Skeletal muscle tissue (tissue), 3 donors: ENCODE measurements at regions not wholly inside any gene's neighbourhood (a gene's known extent, or its start where the extent isn't known, plus 50 kb on each side); places are given as distances from the start of the nearest gene placed in this dataset.

Experiments
- H3K27ac ChIP-seq: one replicate; pipeline ENCODE4 v1.7.0; 2013; ENCODE audit warnings: mild to moderate bottlenecking, low read depth, low read length, inconsistent platforms
- H3K27me3 ChIP-seq, 3 donors: one replicate each; pipeline ENCODE4 v1.7.0; 2013; ENCODE audit warnings: low read length in 3 of 3; ENCODE audit not compliant: control insufficient read depth in 3 of 3, insufficient read depth in 3 of 3
- H3K36me3 ChIP-seq, 3 donors: one replicate each; pipeline ENCODE4 v1.7.0; 2013; ENCODE audit warnings: low read length in 3 of 3; ENCODE audit not compliant: control insufficient read depth in 3 of 3, insufficient read depth in 3 of 3
- H3K4me1 ChIP-seq, 3 donors: one replicate each; pipeline ENCODE4 v1.7.0; 2013; ENCODE audit warnings: low read length in 3 of 3, mild to moderate bottlenecking in 3 of 3; ENCODE audit not compliant: control insufficient read depth in 3 of 3, insufficient read depth in 3 of 3
- H3K4me3 ChIP-seq, 3 donors: one replicate each; pipeline ENCODE4 v1.7.0; 2013; ENCODE audit warnings: low read length in 3 of 3
- H3K9ac ChIP-seq, 3 donors: one replicate each; pipeline ENCODE4 v1.7.0; 2013; ENCODE audit warnings: low read length in 3 of 3, mild to moderate bottlenecking in 3 of 3, moderate library complexity in 2 of 3, low read depth in 1 of 3
- H3K9me3 ChIP-seq, 3 donors: one replicate each; pipeline ENCODE4 v1.7.0; 2013; ENCODE audit warnings: low read length in 3 of 3; ENCODE audit not compliant: control insufficient read depth in 3 of 3
- donor health status: Osteomylitis.

DNA sequence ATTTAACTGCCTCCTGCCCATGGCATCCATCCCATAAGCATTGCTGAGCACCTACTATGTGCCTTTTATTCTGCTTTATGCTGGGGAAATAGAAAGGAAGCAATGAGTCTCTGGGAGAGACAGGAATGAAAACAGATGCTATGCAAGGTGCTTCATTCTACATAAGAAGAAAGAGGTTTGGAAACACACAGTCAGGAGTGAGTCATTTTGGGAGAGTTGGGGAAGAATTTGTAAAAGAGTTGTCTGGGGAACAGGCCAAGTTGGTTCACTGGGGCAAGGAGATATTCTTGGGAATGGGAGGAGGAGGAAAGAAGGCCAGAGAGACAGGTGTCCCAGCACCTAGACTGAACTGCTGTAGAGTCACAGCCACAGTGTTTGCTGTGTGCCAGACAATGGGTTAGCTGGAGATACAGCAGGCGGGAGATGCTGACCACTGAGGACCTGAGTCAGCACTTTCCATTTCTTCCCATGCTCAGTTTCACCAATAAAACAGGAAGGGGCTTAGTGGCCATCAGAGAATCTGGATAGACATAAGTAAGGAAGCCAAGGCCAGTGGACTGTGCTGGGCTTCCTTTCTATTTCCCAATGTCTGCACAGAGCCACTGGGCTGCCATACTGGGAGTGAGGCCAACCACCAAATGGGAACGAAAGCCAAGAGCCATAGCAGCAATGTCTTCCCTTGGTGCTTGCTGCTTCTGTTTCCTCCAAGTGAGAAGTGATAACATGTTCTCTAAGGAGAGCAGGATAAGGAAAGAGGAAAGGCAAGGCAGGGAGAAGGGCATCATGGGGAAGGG, 187.7 kb upstream of the USP24 start:
- Histone ChIP-seq H3K4me3 (no peak overlapping the region), H3K9me3 (no peaks in the 10 kb centered on the region), H3K27me3 (peaks cover 0 to 2% (median 0%) of the 10 kb centered on the region in 3 donors), H3K9ac (no peak overlapping the region), H3K4me1 (no peaks in the 10 kb centered on the region), H3K36me3 (no peaks in the 10 kb centered on the region), H3K27ac (no peak overlapping the region)

- H3K9ac ChIP-seq, result no peak overlapping the region
- no peak overlapping the region for H3K27ac ChIP-seq
- H3K9me3 ChIP-seq, result no peaks in the 10 kb centered on the region
- no peak overlapping the region for H3K4me3 ChIP-seq
- no peaks in the 10 kb centered on the region for H3K4me1 ChIP-seq
- H3K27me3 ChIP-seq, result peaks cover 0 to 2% (median 0%) of the 10 kb centered on the region in 3 donors
- no peaks in the 10 kb centered on the region for H3K36me3 ChIP-seq
These were observed 187.0 kb upstream of the USP24 start for GRCh38 chr1:55402142-55402541.

GRCh38 chr1:55400508-55400907, 185.3 kb upstream of the USP24 start:
- Histone ChIP-seq H3K27me3 (peaks cover 0 to 2% (median 0%) of the 10 kb centered on the region in 3 donors), H3K36me3 (no peaks in the 10 kb centered on the region), H3K9ac (no peak overlapping the region), H3K27ac (no peak overlapping the region), H3K9me3 (no peaks in the 10 kb centered on the region), H3K4me3 (no peak overlapping the region), H3K4me1 (no peaks in the 10 kb centered on the region)

GRCh38 chr1:55399346-55399745, 184.2 kb upstream of the USP24 start:
- no peak overlapping the region for H3K4me3 ChIP-seq
- no peaks in the 10 kb centered on the region for H3K36me3 ChIP-seq
- H3K27me3 ChIP-seq, result peaks cover 0 to 2% (median 0%) of the 10 kb centered on the region in 3 donors
- H3K9me3 ChIP-seq, result no peaks in the 10 kb centered on the region
- no peak overlapping the region for H3K9ac ChIP-seq
- H3K4me1 ChIP-seq, result no peaks in the 10 kb centered on the region
- H3K27ac ChIP-seq, result no peak overlapping the region

- H3K36me3 ChIP-seq, result no peaks in the 10 kb centered on the region
- H3K27ac ChIP-seq, result no peak overlapping the region
- no peaks in the 10 kb centered on the region for H3K4me1 ChIP-seq
- H3K9ac ChIP-seq, result no peak overlapping the region
- H3K4me3 ChIP-seq, result no peak overlapping the region
- no peaks in the 10 kb centered on the region for H3K9me3 ChIP-seq
- H3K27me3 ChIP-seq, result peaks cover 0 to 2% (median 0%) of the 10 kb centered on the region in 3 donors
These were observed 181.3 kb upstream of the USP24 start for GRCh38 chr1:55396381-55396891.

- H3K9ac ChIP-seq, result no peak overlapping the region
- no peaks in the 10 kb centered on the region for H3K9me3 ChIP-seq
- no peak overlapping the region for H3K4me3 ChIP-seq
- no peaks in the 10 kb centered on the region for H3K27me3 ChIP-seq
- no peaks in the 10 kb centered on the region for H3K4me1 ChIP-seq
- H3K36me3 ChIP-seq, result no peaks in the 10 kb centered on the region
- no peak overlapping the region for H3K27ac ChIP-seq
These were observed 173.8 kb upstream of the USP24 start for GRCh38 chr1:55388960-55389359.

GRCh38 chr1:55387145-55387544, 172.0 kb upstream of the USP24 start:
- no peaks in the 10 kb centered on the region for H3K4me1 ChIP-seq
- no peaks in the 10 kb centered on the region for H3K36me3 ChIP-seq
- no peak overlapping the region for H3K4me3 ChIP-seq
- H3K27me3 ChIP-seq, result no peaks in the 10 kb centered on the region
- H3K9me3 ChIP-seq, result no peaks in the 10 kb centered on the region
- no peak overlapping the region for H3K27ac ChIP-seq
- no peak overlapping the region for H3K9ac ChIP-seq

- no peaks in the 10 kb centered on the region for H3K36me3 ChIP-seq
- H3K27ac ChIP-seq, result no peak overlapping the region
- no peaks in the 10 kb centered on the region for H3K4me1 ChIP-seq
- no peaks in the 10 kb centered on the region for H3K27me3 ChIP-seq
- H3K9me3 ChIP-seq, result no peaks in the 10 kb centered on the region
- H3K9ac ChIP-seq, result no peak overlapping the region
- no peak overlapping the region for H3K4me3 ChIP-seq
These were observed 171.3 kb upstream of the USP24 start for GRCh38 chr1:55386456-55386855.

DNA sequence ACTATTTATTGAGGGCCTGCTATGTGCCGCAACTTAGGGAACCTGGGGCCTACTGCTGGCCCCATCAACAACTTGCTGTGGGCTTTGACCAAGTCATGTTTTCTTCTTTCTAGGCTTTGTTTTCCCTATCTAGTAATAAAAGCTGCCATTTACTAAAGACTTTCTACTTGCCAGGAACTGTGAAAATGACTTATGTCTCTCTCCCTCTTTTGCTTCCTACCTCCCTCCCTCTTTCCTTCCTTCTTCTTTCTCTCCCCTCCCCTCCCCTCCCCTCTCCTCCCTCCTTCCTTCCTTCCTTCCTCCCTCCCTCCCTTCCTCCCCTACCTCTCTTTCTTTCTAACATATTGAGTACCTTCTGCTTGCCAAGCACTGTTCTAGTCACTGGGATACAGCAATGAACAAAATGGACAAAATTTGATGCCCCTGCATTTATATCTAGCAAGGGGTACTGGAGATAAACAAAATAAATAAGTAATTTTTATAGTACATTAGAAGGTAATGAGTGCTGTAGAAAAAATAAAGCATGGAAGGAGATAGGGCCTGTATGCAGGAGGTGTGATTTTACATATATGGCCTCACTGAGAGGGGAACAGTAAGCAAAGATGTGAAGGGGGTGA, 170.3 kb upstream of the USP24 start:
- H3K36me3 ChIP-seq, result no peaks in the 10 kb centered on the region
- H3K4me1 ChIP-seq, result no peaks in the 10 kb centered on the region
- H3K4me3 ChIP-seq, result no peak overlapping the region
- H3K27me3 ChIP-seq, result no peaks in the 10 kb centered on the region
- H3K9me3 ChIP-seq, result no peaks in the 10 kb centered on the region
- no peak overlapping the region for H3K9ac ChIP-seq
- no peak overlapping the region for H3K27ac ChIP-seq

- Histone ChIP-seq H3K4me3 (no peak overlapping the region), H3K36me3 (no peaks in the 10 kb centered on the region), H3K4me1 (no peaks in the 10 kb centered on the region), H3K27ac (no peak overlapping the region), H3K9me3 (no peaks in the 10 kb centered on the region), H3K9ac (no peak overlapping the region), H3K27me3 (no peaks in the 10 kb centered on the region)
These were observed 169.5 kb upstream of the USP24 start for GRCh38 chr1:55384637-55385036.
